GM21737 (cell line): ENCODE measurements at regions not wholly inside any gene's neighbourhood (a gene's known extent, or its start where the extent isn't known, plus 50 kb on each side); places are given as distances from the start of the nearest gene placed in this dataset.
"Not testable (repeated sequence)": the region's sequence is repeated elsewhere in the genome, so short reads cannot be mapped to it uniquely, and the experiment has no call there.

Experiments
- ATAC-seq: cut with Tn5 transposase; IDR thresholded peaks from one replicate; pipeline ENCODE4 v1.9.1; 2021; ENCODE audit warnings: mild to moderate bottlenecking, moderate library complexity; ENCODE audit not compliant: unreplicated experiment

DNA sequence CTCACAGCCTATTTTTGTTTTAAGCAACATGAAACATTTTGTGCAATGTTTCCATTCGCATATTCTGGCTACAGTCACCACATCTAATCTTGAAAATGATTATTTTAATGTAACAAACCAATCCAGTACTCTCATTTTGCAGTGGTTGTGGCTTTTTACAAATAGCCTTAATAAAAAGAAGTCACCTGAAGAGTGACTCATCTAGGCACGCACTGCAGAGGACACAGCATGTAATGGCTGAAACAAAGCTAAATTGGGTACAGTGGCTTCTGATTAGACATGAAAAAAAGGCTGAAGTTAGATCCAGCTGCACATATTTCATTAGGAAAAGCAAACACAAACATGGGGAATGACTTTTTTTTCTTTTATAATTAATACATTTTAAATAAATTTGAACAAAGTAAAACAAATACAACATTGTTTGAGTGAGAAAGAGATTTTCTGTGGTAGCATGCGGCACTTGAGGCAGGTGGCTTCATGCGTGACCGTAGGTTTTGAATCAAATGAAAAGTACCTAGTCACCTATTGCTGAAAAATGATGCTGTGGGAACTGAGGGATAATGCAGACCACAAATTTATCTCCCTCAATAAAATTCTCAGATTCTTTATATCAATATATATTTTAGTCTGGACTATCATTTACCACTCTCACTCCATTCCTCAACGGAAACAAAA lies 240.8 kb upstream of the DDX53 start:
- no peak for ATAC-seq

DNA sequence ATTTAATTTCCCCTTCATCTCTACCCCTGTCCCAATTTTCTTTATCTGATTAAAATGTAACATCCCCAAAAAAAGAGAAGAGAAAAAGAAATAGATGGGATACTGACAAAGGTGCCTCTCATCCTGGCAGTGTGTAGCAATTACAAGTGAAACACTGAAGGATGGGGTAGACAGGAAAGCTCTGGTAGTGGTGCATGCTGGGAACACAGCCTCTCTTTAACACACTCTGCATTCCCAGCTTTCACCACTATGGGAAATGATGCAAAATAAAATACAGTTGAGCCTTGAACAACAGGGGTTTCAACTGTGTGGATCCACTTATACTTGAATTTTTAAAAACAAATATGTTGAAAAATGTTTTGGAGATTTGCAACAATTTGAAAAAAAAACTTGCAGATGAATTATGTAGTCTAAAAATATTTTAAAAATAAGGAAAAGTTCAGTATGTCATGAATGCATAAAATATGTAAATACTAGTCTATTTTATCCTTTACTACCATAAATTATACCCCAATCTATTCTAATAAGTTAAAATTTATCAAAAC lies 239.2 kb upstream of the DDX53 start:
- no peak for ATAC-seq

DNA sequence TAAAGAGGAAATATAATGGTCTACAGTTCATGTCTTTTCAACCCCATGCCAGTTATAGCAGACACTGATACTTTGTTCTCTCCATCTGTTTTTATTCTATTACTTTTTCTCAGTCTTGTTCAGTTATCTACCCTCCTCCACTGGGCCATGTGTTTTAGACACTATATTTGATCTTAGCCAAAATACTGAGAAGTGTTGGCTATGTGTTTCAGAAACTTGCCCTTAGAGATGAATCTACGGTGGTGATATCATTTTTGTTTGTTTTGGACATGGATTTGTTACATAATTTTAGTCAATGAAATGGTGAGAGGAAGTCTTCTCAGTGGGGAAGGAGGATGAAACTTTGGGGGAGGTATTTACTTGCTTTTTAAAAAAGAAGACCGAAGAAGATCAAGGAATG lies 211.5 kb upstream of the DDX53 start:
- no peak for ATAC-seq

DNA sequence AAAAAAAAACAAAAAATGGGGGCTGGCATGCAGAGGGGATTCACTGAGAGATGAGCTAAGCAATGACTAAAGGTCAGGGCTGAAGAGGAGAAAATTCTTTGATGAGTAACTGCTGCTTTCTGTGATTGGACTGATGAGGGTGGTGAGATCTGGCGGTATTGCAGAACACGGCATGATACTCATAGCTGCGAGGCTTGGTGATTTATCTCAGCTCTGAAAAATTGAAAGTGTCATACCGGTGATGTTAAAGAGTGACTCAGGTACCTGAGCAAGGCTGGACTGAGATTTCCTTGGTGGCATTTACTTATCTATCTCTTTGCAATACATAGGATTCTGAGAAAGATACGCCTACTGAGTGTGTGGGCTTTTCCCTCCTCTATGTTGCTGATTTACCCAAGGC lies 204.1 kb upstream of the DDX53 start:
- ATAC-seq = no peak

DNA sequence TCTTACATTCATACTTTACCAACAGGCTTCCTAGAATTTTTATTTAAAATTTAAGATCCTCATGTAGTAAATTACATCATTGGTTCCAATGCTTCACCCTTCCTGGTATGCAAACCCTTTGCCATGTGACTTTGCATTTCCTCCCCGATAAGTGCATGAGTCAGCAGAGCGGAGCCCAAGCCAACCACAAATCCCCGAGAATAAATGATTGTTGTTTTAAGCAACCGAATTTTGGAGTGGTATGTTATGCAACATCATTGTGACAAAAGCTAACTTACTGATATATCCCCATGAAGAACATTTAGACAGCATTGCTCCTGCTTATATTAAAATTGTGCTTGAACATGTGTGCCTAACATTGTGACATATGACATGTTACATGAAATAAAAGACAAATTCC lies 199.4 kb upstream of the DDX53 start:
- no peak for ATAC-seq

DNA sequence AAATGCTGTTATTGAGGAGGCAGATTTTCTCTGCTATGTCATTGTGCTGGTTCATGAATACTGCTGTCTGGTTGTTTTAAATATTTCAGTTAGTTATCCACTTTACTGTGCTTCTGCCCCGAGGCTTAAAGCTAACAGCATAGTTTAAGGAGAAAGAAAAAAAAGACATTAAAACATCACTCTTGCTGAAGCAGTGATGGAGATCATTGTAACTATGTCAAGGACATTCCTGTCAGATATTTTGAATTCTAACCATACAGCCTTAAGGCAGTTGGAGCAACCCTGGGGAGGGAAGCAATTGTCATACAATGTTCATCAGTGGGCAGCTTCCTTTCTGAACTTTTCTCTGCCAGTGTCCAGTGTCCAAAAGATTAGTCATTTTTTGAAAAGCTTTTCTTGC lies 199.0 kb upstream of the DDX53 start:
- no peak for ATAC-seq

DNA sequence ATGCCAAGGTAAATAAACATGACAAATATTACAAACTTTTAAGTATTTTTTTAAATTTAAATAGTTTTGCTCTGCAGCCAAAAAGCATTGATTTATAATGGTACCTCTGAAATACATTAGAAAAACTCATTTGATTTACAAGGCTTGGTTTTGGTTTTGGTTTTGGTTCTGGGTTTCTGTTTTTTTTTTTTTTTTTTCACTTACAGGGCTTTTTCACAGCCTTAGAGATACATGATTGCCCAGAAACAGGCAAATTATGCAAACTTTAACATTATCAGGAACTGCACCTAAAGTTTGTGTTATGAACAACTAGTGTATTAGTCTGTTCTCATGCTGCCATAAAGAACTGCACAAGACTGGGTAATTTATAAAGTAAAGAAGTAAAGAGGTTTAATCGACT lies 196.4 kb upstream of the DDX53 start:
- ATAC-seq = no peak

DNA sequence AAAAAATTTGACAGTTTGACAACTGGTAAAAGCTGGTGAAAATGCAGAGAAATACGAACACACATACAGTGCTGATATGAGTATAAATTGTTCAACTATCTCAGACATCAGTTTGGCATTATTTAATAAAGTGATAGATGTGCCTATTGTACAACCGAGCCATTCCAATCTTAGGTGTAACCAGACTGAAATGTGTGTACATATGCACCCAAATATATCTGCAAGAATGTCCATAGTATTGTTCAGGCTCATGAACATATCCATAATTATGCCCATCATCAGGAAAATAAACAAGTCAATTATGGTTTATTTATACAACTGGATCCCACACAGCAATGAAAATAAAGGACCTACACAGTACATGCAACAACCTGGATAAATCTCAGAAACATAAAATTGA lies 188.9 kb upstream of the DDX53 start:
- no peak for ATAC-seq

DNA sequence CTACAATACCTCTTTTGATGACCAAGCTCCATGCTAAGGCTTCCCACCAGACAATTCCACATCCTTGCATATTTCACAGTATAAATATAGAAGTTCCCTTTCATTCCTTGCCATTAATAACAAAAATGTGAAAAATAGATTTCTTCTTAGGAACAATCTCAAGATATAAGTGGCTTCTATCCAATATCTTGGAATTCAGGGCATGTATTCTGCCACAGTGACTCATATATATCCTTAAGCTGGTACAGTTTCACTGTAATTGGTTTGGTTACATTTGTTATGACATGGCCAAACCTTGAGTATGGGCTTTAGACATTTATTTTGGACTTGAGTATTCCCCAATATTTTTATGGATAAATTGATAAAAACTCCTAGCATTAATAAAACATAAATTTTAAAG lies 181.7 kb upstream of the DDX53 start:
- ATAC-seq = no peak

DNA sequence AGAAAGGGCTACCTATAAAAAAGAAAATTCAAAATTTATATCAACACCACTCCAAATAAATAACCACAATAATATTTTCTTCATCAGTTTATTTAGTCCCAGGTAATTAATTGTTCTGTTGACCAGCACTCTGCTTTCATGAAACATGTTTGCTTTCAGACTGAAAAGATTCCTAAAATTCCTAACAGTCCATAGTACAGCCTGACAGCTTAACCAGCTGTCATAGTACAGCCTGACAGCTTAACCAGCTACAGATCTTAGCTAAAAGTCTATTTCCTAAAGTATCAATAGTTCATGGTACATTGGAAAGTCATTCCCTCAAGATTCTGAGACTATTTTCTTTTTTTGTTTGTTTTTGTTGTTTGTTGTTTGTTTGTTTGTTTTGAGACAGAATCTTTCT lies 144.1 kb upstream of the DDX53 start:
- ATAC-seq = no peak

DNA sequence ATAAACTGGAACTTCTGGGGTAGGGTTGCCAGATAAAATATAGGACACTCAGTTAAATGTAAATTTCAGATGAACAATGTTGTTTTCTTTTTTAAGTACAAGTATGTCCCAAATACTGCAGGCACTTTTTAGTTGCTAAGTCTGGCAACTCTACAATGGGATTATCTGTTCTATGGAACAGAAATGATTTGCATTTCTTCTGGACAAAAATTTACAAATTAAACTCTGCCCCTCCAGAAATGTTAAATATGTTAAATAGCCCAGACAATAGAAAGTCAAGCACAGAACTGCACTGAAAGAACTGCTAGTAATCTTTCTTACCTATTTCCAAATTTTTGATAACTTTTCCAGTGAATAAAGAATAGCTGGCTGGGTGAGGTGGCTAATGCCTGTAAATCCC lies 140.1 kb upstream of the DDX53 start:
- ATAC-seq = no peak

DNA sequence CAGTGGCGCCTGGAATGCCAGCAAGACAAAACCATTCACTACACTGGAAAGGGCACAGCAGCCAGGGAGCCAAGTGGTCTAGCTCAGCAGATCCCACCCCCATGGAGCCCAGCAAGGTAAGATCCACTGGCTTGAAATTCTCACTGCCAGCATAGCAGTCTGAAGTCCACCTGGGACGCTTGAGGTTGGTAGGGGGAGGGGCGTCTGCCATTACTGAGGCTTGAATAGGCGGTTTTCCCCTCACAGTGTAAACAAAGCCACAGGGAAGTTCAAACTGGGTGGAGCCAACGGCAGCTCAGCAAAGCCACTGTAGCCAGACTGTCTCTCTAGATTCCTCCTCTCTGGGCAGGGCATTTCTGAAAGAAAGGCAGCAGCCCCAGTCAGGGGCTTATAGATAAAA lies 133.0 kb upstream of the DDX53 start:
- ATAC-seq = not testable (repeated sequence)

DNA sequence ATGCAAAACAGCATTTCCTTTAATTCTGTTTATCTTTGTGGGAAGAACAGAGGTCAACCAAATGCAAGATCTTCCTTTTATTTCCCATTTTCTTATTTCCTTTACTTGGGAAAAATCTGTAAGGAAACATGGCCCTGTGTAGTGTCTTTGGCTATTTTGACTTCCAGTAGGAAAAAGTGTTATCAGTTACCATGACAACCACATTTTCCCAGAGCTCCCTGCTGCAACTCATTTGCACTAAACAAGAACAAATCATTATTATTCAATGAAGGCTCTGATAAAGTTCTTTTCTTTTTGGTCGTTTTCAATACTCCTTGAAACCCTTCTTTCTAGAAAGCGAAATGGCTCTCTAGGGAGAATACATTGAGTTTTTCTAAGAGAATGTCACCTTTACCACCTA lies 117.2 kb upstream of the DDX53 start:
- ATAC-seq = no peak

DNA sequence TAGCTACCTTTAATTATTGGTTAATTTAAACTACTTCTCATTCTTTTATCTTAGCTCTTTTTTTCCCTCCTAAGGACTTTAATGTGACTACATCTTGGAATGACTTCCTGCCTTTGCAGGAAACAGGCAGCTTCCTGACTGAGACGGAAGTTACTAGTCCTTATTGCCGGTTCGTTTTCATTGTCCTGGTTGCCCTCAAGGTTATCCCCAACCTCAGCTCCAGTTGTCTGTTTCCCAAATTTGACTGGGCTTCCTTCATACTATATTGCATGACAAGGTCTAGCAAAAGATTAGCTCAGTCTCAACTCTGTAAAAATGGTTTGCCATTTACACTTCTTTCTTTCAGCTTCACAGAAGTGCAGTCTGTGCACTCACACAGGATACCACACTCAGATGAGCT lies 109.9 kb upstream of the DDX53 start:
- no peak for ATAC-seq

DNA sequence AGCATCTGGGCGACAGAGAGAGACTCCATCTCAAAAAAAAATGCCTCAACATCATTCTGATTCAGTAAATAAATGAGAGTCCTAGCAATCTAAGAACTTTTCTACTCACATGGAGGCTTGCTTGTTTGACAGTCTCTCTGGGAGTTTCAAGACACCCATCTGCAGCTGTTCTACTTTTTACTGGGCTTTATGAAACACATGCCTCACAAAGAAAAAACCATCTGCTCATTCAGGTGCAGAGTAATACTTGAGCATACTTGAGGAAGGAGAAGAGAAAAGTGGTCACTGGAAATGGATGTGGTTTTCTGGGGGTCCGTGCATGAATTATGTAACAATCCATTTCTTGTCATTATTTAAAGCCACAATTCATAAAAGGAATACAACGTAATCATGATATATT lies 87.1 kb upstream of the DDX53 start:
- ATAC-seq = no peak

DNA sequence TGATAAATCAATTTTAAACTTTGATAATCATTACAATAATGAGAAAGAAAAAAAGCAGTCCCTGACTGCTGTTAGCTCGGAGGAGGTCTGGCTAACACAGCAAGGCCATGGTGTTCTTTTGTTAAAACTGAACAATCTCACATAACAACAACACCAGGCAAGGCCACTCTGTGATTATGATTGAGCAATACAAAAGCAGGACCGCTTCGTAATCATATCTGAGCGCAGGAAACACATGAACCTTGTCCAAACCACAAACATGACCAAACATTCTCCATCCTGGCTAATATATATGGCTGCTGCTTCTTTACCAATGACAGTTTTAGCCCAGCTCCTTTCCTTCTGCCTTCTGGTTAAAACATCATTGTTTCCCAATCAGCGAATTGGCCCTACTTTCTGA lies 76.8 kb upstream of the DDX53 start:
- ATAC-seq = no peak

DNA sequence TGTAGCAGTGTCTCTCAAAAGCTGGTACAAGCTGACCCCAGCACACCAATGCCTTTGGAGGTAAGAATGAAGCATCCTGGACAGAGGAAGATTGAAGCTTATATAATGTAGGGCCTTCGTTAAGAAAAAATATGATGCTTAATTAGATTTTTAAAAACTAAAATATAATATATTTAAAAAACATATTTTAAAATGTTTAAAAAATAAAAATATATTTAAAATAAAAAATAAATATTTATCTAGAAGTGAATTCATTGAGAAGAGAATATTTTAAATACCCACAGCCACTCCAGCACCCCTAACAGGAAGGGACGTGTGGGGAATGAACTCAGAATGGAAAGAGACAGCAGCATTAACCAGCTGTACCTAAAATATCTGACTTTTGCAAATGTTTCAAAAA lies 65.1 kb upstream of the DDX53 start:
- ATAC-seq = no peak

DNA sequence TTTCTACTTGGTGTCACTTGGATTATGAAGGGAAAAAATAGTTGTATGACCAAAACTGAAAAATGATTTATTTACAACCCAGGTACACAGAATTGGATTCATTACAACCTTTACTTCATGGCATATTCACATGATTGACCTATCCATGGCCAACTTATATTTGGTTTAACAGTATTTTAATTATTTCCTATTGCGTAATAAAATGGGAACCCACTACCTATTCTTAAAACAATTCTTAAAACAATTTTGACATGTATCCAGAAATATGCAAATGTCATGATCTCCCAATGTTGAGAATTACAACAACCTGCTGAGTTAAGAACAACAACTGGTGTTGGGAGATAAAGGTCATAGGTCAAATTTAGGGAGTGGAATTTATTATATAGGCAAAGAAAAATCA lies 54.8 kb upstream of the DDX53 start:
- no peak for ATAC-seq
